ENCODE measurements at regions not wholly inside any gene's neighbourhood (a gene's known extent, or its start where the extent isn't known, plus 50 kb on each side); places are given as distances from the start of the nearest gene placed in this dataset.

DNA sequence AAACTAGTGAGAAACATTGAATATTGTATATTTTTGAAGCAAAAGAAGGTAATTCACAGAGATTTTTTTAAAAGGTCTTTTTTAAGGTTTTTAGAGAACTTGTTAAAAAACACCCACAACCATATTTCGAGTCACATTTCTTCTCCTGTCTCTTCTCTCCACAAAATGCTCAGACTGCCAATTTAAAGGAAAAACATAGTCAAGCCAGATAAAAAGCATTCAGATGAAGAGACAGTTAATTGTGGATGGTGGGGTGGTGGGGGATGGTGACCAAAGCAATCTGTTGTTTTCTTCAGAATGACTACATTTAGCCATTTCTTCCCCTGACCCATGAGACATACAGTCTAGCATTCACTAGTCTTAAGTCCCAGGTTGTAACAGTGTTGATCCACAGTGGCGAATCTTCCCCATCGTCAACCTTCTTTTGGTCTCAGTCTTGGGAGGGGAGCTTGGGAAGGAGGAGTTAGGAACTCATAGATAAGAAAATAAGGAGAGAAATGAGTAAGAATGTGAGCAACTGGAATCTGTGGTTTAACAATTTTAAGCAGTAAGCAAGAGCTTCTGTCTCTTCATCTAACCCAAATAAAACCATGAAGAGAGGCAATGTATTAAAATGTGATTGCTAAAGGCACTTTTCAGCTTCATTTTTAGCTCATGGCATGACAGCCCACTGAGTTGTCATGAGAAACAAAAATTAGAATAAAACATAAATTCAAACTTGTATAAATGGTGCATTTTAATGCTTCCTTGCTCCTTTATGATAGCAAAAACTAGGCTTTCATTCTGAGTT lies 413.7 kb upstream of the FSHR start:
- TF ChIP-seq, protein P1, sequence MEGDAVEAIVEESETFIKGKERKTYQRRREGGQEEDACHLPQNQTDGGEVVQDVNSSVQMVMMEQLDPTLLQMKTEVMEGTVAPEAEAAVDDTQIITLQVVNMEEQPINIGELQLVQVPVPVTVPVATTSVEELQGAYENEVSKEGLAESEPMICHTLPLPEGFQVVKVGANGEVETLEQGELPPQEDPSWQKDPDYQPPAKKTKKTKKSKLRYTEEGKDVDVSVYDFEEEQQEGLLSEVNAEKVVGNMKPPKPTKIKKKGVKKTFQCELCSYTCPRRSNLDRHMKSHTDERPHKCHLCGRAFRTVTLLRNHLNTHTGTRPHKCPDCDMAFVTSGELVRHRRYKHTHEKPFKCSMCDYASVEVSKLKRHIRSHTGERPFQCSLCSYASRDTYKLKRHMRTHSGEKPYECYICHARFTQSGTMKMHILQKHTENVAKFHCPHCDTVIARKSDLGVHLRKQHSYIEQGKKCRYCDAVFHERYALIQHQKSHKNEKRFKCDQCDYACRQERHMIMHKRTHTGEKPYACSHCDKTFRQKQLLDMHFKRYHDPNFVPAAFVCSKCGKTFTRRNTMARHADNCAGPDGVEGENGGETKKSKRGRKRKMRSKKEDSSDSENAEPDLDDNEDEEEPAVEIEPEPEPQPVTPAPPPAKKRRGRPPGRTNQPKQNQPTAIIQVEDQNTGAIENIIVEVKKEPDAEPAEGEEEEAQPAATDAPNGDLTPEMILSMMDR (IDR thresholded peaks at IDR 0.05) = no peak
- TF ChIP-seq POLR2AphosphoS5 (IDR thresholded peaks at IDR 0.05) (no peak), POLR2A (IDR thresholded peaks at IDR 0.05) (no peak)
